HEK293T (cell line): ENCODE measurements at regions not wholly inside any gene's neighbourhood (a gene's known extent, or its start where the extent isn't known, plus 50 kb on each side); places are given as distances from the start of the nearest gene placed in this dataset.

Experiments used
- ARNT ChIP-seq: fragments of 450-650 bp; IDR thresholded peaks from 2 replicates; pipeline ENCODE4 v1.6.1; 2017; ENCODE audit warnings: mild to moderate bottlenecking
- BHLHE40 ChIP-seq: fragments of 450-650 bp; IDR thresholded peaks from 2 replicates; pipeline ENCODE4 v1.6.1; 2016; ENCODE audit warnings: mild to moderate bottlenecking, moderate library complexity, borderline replicate concordance
- ELF4 ChIP-seq: fragments of 450-650 bp; IDR thresholded peaks from 2 replicates; pipeline ENCODE4 v1.6.1; 2017; ENCODE audit warnings: antibody characterized with exemption
- FOXM1 ChIP-seq: fragments of 450-650 bp; IDR thresholded peaks from 2 replicates; pipeline ENCODE4 v1.6.1; 2017; ENCODE audit warnings: mild to moderate bottlenecking, borderline replicate concordance
- SP1 ChIP-seq: fragments of 450-650 bp; IDR thresholded peaks from 2 replicates; pipeline ENCODE4 v1.6.1; 2017
- SUZ12 ChIP-seq: fragments of 450-650 bp; IDR thresholded peaks from 2 replicates; pipeline ENCODE4 v1.6.1; 2016; ENCODE audit warnings: mild to moderate bottlenecking
- TF ChIP-seq, protein P1 (sequence below): fragments of 450-650 bp; IDR thresholded peaks from 2 replicates; pipeline ENCODE4 v1.6.1; 2016

DNA sequence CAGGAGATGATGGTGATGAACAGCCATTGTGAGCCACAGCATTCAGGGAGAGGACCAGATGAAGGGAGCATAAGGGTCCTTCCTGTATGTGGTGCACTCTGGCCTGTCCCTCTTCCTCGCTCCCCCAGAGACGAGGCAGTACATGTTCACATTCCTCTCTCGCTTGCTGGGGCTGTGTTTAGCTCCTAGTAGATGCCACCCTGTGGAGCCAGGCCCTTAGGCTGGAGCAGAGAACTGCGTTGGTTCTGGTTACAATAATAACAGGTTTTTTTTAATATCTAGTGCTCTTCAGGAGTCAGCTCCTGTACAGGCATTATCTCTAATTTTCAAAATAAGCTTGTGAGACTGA lies 171.1 kb upstream of the MYT1L start:
- TF ChIP-seq SP1 (no peak), FOXM1 (no peak), SUZ12 (no peak), BHLHE40 (no peak), ARNT (no peak), ELF4 (no peak)
- TF ChIP-seq, protein P1, sequence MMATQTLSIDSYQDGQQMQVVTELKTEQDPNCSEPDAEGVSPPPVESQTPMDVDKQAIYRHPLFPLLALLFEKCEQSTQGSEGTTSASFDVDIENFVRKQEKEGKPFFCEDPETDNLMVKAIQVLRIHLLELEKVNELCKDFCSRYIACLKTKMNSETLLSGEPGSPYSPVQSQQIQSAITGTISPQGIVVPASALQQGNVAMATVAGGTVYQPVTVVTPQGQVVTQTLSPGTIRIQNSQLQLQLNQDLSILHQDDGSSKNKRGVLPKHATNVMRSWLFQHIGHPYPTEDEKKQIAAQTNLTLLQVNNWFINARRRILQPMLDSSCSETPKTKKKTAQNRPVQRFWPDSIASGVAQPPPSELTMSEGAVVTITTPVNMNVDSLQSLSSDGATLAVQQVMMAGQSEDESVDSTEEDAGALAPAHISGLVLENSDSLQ: no peak
